K562 (cell line): ENCODE measurements at regions not wholly inside any gene's neighbourhood (a gene's known extent, or its start where the extent isn't known, plus 50 kb on each side); places are given as distances from the start of the nearest gene placed in this dataset.

Experiments
- CEBPG ChIP-seq, 3 experiments: fragments of 200-800 bp in 1 of 3; sonication (Bioruptor generic) in 1 of 3; sonication (generic) in 1 of 3; formaldehyde crosslinking in 1 of 3; IDR thresholded peaks in 2 of 3; conservative IDR thresholded peaks in 1 of 3; 2 replicates each; pipeline versions ENCODE4 v1.6.1 to v1.8.0; 2016 to 2022; ENCODE audit warnings: missing compliant biosample characterization in 2 of 3, missing genetic modification characterization in 2 of 3, mild to moderate bottlenecking in 1 of 3, missing genetic modification reagents in 1 of 3
- DMBX1 ChIP-seq: fragments of 250-450 bp; sonication (Bioruptor Pico); IDR thresholded peaks from 2 replicates; pipeline ENCODE4 v1.8.0; 2022; ENCODE audit warnings: inconsistent platforms, mild to moderate bottlenecking, moderate library complexity, borderline replicate concordance
- IFI16 ChIP-seq: fragments of 250-450 bp; sonication (Bioruptor Pico); IDR thresholded peaks from 2 replicates; pipeline ENCODE4 v2.1.2; 2022; ENCODE audit warnings: mild to moderate bottlenecking, inconsistent platforms
- ILF3 ChIP-seq: fragments of 450-650 bp; IDR thresholded peaks from 2 replicates; pipeline ENCODE4 v1.6.1; 2018; ENCODE audit warnings: antibody characterized with exemption, mild to moderate bottlenecking, moderate library complexity, borderline replicate concordance
- MYNN ChIP-seq, 2 experiments: sonication (generic); formaldehyde crosslinking in 1 of 2; IDR thresholded peaks; 2 replicates each; pipeline versions ENCODE4 v1.5.0 to v1.6.1; 2016 to 2020; ENCODE audit warnings: antibody characterized with exemption in 1 of 2, missing genetic modification reagents in 1 of 2
- PHF8 ChIP-seq: fragments of 200-600 bp; sonication (generic); IDR thresholded peaks from 2 replicates; pipeline ENCODE4 v1.6.1; 2012; ENCODE audit warnings: mixed run types, mild to moderate bottlenecking, inconsistent platforms, low read length, moderate library complexity, borderline replicate concordance
- SPI1 ChIP-seq: IDR thresholded peaks from 2 replicates; pipeline ENCODE4 v1.6.1; 2011; ENCODE audit warnings: low read depth, low read length, control low read depth, borderline replicate concordance
- SRSF3 ChIP-seq: fragments of 200-400 bp; formaldehyde crosslinking; IDR thresholded peaks from 2 replicates; pipeline ENCODE4 v1.6.1; 2016; ENCODE audit warnings: mild to moderate bottlenecking, low read length, moderate library complexity; ENCODE audit not compliant: insufficient read depth
- TAF9B ChIP-seq: fragments of 450-650 bp; IDR thresholded peaks from 2 replicates; pipeline ENCODE4 v1.6.1; 2018; ENCODE audit warnings: mild to moderate bottlenecking; ENCODE audit not compliant: partially characterized antibody
- ZNF124 ChIP-seq: sonication (generic); formaldehyde crosslinking; IDR thresholded peaks from 2 replicates; pipeline ENCODE4 v1.8.1; 2022; ENCODE audit warnings: missing genetic modification reagents
- ZNF584 ChIP-seq: fragments of 200-800 bp; sonication (Bioruptor generic); IDR thresholded peaks from 2 replicates; pipeline ENCODE4 v1.6.1; 2016; ENCODE audit warnings: low read depth, mild to moderate bottlenecking, missing genetic modification characterization, missing compliant biosample characterization
- ZNF79 ChIP-seq: fragments of 250-450 bp; sonication (Bioruptor Pico); IDR thresholded peaks from 2 replicates; pipeline ENCODE4 v1.4.0; 2020; ENCODE audit warnings: low read depth, mild to moderate bottlenecking, moderate library complexity
- TF ChIP-seq, protein P1 (sequence below): fragments of 450-650 bp; IDR thresholded peaks from 2 replicates; pipeline ENCODE4 v1.7.0; 2016; ENCODE audit warnings: borderline replicate concordance
- TF ChIP-seq, protein P2 (sequence below), 2 experiments: fragments of 450-650 bp in 1 of 2; sonication (generic) in 1 of 2; formaldehyde crosslinking in 1 of 2; IDR thresholded peaks; 2 replicates each; pipeline versions ENCODE4 v1.7.1 to v1.9.0; 2016 to 2022; ENCODE audit warnings: inconsistent platforms in 1 of 2, mild to moderate bottlenecking in 1 of 2, missing genetic modification reagents in 1 of 2

DNA sequence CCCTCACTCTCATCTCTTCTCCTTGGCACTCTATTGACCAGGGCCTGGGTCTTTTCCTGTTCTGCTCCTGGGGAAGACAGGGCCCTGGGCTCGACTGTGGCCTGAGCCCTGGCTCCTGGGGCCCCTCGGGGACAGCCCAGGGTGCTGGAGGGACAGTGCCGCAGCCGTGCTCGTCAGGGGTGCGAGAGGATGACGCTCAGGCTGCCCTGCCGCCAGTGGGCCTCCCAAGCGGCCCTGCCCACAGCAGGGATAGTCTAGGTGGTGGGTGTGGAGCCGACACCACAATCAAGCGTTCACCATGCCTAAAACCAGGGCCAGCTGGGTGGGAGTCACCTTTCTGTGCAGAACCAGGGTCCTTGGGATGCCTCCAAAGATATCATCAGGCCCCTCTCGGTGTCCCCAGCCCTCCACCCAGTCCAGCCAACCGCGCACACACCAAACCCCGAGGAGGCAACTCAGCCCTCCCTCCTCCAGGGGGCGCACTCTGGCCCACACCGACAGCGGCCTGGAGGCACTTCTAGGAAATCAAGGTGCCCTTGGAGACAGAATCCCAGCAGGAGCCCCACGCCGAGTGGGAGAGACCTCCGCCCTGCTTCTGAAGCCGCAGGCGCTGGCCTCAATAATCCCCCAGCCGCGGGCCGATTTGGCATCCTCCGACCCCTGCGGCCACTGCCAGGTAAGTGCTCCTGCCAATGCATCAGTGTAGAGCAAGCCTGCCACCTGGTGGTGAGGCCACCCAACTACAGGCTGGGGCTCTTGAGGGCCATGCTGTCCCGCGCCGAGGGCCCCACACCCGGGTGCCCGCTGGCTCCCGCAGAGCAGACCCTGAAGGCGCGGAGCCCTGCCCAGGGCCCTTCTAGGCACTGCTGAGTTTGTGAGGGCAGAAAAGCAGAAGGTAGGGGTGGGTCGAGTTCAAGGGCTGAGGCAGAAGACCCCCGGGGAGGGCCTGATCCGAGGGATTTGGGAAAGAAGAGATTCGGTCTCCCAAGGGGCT, 496.4 kb downstream of the BUD13 start (continued):
- no peak for TF ChIP-seq SRSF3
- no peak for TF ChIP-seq DMBX1 (CRISPR knock-in tag)
- TF ChIP-seq, protein P1, sequence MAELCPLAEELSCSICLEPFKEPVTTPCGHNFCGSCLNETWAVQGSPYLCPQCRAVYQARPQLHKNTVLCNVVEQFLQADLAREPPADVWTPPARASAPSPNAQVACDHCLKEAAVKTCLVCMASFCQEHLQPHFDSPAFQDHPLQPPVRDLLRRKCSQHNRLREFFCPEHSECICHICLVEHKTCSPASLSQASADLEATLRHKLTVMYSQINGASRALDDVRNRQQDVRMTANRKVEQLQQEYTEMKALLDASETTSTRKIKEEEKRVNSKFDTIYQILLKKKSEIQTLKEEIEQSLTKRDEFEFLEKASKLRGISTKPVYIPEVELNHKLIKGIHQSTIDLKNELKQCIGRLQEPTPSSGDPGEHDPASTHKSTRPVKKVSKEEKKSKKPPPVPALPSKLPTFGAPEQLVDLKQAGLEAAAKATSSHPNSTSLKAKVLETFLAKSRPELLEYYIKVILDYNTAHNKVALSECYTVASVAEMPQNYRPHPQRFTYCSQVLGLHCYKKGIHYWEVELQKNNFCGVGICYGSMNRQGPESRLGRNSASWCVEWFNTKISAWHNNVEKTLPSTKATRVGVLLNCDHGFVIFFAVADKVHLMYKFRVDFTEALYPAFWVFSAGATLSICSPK, result peak; percentile 75; the same call in 1 of the 2 replicates
- TF ChIP-seq ZNF584 (CRISPR knock-in tag), result no peak
- no peak for TF ChIP-seq MYNN (IDR thresholded peaks at IDR 0.05)
- no peak for TF ChIP-seq MYNN (CRISPR knock-in tag; IDR thresholded peaks at IDR 0.05)
- TF ChIP-seq TAF9B, result no peak
- TF ChIP-seq PHF8, result peak; percentile 25; the same call in 1 of the 2 replicates
- no peak for TF ChIP-seq IFI16 (CRISPR knock-in tag)
- no peak for TF ChIP-seq CEBPG (CRISPR knock-in tag; IDR thresholded peaks at IDR 0.05)
- TF ChIP-seq CEBPG (tag; conservative IDR thresholded peaks at IDR 0.05 in 1 of 2, IDR thresholded peaks at IDR 0.05 in 1 of 2), result no peak
- no peak for TF ChIP-seq ZNF124
- TF ChIP-seq SPI1, result no peak
- TF ChIP-seq ILF3, result no peak
- TF ChIP-seq ZNF79, result no peak
- TF ChIP-seq, protein P2, sequence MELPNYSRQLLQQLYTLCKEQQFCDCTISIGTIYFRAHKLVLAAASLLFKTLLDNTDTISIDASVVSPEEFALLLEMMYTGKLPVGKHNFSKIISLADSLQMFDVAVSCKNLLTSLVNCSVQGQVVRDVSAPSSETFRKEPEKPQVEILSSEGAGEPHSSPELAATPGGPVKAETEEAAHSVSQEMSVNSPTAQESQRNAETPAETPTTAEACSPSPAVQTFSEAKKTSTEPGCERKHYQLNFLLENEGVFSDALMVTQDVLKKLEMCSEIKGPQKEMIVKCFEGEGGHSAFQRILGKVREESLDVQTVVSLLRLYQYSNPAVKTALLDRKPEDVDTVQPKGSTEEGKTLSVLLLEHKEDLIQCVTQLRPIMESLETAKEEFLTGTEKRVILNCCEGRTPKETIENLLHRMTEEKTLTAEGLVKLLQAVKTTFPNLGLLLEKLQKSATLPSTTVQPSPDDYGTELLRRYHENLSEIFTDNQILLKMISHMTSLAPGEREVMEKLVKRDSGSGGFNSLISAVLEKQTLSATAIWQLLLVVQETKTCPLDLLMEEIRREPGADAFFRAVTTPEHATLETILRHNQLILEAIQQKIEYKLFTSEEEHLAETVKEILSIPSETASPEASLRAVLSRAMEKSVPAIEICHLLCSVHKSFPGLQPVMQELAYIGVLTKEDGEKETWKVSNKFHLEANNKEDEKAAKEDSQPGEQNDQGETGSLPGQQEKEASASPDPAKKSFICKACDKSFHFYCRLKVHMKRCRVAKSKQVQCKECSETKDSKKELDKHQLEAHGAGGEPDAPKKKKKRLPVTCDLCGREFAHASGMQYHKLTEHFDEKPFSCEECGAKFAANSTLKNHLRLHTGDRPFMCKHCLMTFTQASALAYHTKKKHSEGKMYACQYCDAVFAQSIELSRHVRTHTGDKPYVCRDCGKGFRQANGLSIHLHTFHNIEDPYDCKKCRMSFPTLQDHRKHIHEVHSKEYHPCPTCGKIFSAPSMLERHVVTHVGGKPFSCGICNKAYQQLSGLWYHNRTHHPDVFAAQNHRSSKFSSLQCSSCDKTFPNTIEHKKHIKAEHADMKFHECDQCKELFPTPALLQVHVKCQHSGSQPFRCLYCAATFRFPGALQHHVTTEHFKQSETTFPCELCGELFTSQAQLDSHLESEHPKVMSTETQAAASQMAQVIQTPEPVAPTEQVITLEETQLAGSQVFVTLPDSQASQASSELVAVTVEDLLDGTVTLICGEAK (IDR thresholded peaks at IDR 0.05), result no peak
- TF ChIP-seq, protein P2 (CRISPR knock-in tag; IDR thresholded peaks at IDR 0.05), result no peak
